Caco-2 (cell line): ENCODE measurements at regions not wholly inside any gene's neighbourhood (a gene's known extent, or its start where the extent isn't known, plus 50 kb on each side); places are given as distances from the start of the nearest gene placed in this dataset.

Source experiments
- BruUV-seq: library from RNA; stranded (reverse); fragments of 400-500 nt; replicated peaks from 2 replicates; lab custom pipeline; 2021; lab: Mats Ljungman, UMichigan
- CTCF ChIA-PET: fragments of 300-600 bp; sonication (Branson Sonifier 250); formaldehyde crosslinking; loops from one replicate; lab custom pipeline; 2022; ENCODE audit warnings: antibody characterized with exemption; lab: Charles Lee
- POLR2A ChIA-PET: fragments of 300-600 bp; sonication (Branson Sonifier 250); formaldehyde crosslinking; loops from one replicate; lab custom pipeline; 2022; ENCODE audit warnings: antibody characterized with exemption; lab: Charles Lee
- DNase-seq, 2 experiments: peaks; one replicate each; pipeline versions ENCODE4 v3.0.0 to v3.0.0-alpha.2; 2020 to 2022
- H3K27me3 ChIP-seq: replicated peaks from 2 replicates; pipeline ENCODE4 v1.6.0; 2011; ENCODE audit warnings: low read length; ENCODE audit not compliant: control insufficient read depth, insufficient read depth
- H3K36me3 ChIP-seq: 2 replicates; pipeline ENCODE4 v1.5.1; 2011; ENCODE audit warnings: low read length; ENCODE audit not compliant: control insufficient read depth, insufficient read depth
- H3K4me1 ChIP-seq: fragments of 250-450 bp; sonication (Bioruptor Pico); 2 replicates; pipeline ENCODE4 v1.5.1; 2020; ENCODE audit warnings: mild to moderate bottlenecking
- H3K4me3 ChIP-seq: 2 replicates; pipeline ENCODE4 v1.5.1; 2011; ENCODE audit warnings: low read depth, mild to moderate bottlenecking, control low read depth, low read length
- H3K9me3 ChIP-seq: fragments of 250-450 bp; sonication (Bioruptor Pico); 2 replicates; pipeline ENCODE4 v1.5.1; 2020; ENCODE audit warnings: mild to moderate bottlenecking, moderate library complexity
- H3K27ac Mint-ChIP-seq: one replicate; pipeline ENCODE4 v1.8.0; 2022; ENCODE audit warnings: mixed read lengths; ENCODE audit not compliant: unreplicated experiment
- H3K27me3 Mint-ChIP-seq: one replicate; pipeline ENCODE4 v1.8.0; 2022; ENCODE audit warnings: mixed read lengths; ENCODE audit not compliant: insufficient read depth, unreplicated experiment
- H3K36me3 Mint-ChIP-seq: one replicate; pipeline ENCODE4 v1.8.0; 2022; ENCODE audit warnings: mild to moderate bottlenecking, mixed read lengths; ENCODE audit not compliant: insufficient read depth, unreplicated experiment
- H3K4me1 Mint-ChIP-seq: one replicate; pipeline ENCODE4 v1.8.0; 2022; ENCODE audit warnings: low read depth, mixed read lengths; ENCODE audit not compliant: unreplicated experiment
- H3K4me3 Mint-ChIP-seq: one replicate; pipeline ENCODE4 v1.8.0; 2022; ENCODE audit warnings: mild to moderate bottlenecking, moderate library complexity, mixed read lengths; ENCODE audit not compliant: unreplicated experiment
- H3K9me3 Mint-ChIP-seq: one replicate; pipeline ENCODE4 v1.8.0; 2022; ENCODE audit warnings: mixed read lengths; ENCODE audit not compliant: unreplicated experiment
- CTCF ChIP-seq, 2 experiments: fragments of 200-600 bp in 1 of 2; IDR thresholded peaks; 1 replicate in 1 of 2; 2 replicates in 1 of 2; pipeline versions ENCODE4 v1.5.1 to v1.8.0; 2011 to 2022; ENCODE audit warnings: antibody characterized with exemption in 1 of 2, control low read depth in 1 of 2, inconsistent platforms in 1 of 2, low read depth in 1 of 2, low read length in 1 of 2, mild to moderate bottlenecking in 1 of 2, moderate library complexity in 1 of 2; ENCODE audit not compliant: insufficient read depth in 1 of 2, severe bottlenecking in 1 of 2, unreplicated experiment in 1 of 2
- intact Hi-C: fragments of 100-400 bp; cut with micrococcal nuclease; formaldehyde crosslinking; loops from one replicate; pipeline ENCODE4 v1.10.0; 2022; ENCODE audit not compliant: unreplicated experiment

- CTCF ChIA-PET: no interaction called here
- no peak overlapping the region for H3K4me3 Mint-ChIP-seq
- no peaks in the 10 kb centered on the region for H3K9me3 ChIP-seq
- H3K9me3 Mint-ChIP-seq: no peaks in the 10 kb centered on the region
- no peak overlapping the region for H3K27ac Mint-ChIP-seq
- peak in 1 of 2 experiments; percentile 10 for TF ChIP-seq CTCF (IDR thresholded peaks at IDR 0.05; ENCODE audit: insufficient read depth in 1 of 2, low read depth in 1 of 2, low read length in 1 of 2, severe bottlenecking in 1 of 2, unreplicated experiment in 1 of 2)
- POLR2A ChIA-PET: no interaction called here
- H3K4me1 ChIP-seq: peaks cover 12% of the 10 kb centered on the region
- no peak overlapping the region for H3K4me3 ChIP-seq
- no TSS peak for BruUV-seq
- H3K36me3 ChIP-seq: no peaks in the 10 kb centered on the region
- H3K27me3 ChIP-seq: no peaks in the 10 kb centered on the region
- H3K36me3 Mint-ChIP-seq: peaks cover 5% of the 10 kb centered on the region
- H3K27me3 Mint-ChIP-seq: no peaks in the 10 kb centered on the region
- intact Hi-C loops: no loop called here
- H3K4me1 Mint-ChIP-seq: peaks cover 54% of the 10 kb centered on the region
- no peak for DNase-seq
These were observed 111.7 kb downstream of the FOXD2 start for GRCh38 chr1:47549532-47549931.

GRCh38 chr1:47550929-47551328 lies 113.1 kb downstream of the FOXD2 start:
- Mint-ChIP-seq H3K9me3 (no peaks in the 10 kb centered on the region), H3K27me3 (no peaks in the 10 kb centered on the region)
- TF ChIP-seq CTCF (IDR thresholded peaks at IDR 0.05; ENCODE audit: insufficient read depth in 1 of 2, low read depth in 1 of 2, low read length in 1 of 2, severe bottlenecking in 1 of 2, unreplicated experiment in 1 of 2): no peak

GRCh38 chr1:47551971-47552528 lies 114.2 kb downstream of the FOXD2 start:
- no peaks in the 10 kb centered on the region for H3K36me3 ChIP-seq
- Mint-ChIP-seq H3K27ac (no peak overlapping the region), H3K4me1 (peaks cover 44% of the 10 kb centered on the region), H3K4me3 (no peak overlapping the region), H3K36me3 (no peaks in the 10 kb centered on the region), H3K27me3 (no peaks in the 10 kb centered on the region), H3K9me3 (no peaks in the 10 kb centered on the region)
- H3K4me3 ChIP-seq: no peak overlapping the region
- intact Hi-C loops: no loop called here
- BruUV-seq: no TSS peak
- no peak for TF ChIP-seq CTCF (IDR thresholded peaks at IDR 0.05; ENCODE audit: insufficient read depth in 1 of 2, low read depth in 1 of 2, low read length in 1 of 2, severe bottlenecking in 1 of 2, unreplicated experiment in 1 of 2)
- no peaks in the 10 kb centered on the region for H3K27me3 ChIP-seq
- H3K9me3 ChIP-seq: no peaks in the 10 kb centered on the region
- peaks cover 13% of the 10 kb centered on the region for H3K4me1 ChIP-seq
- ChIA-PET POLR2A (no interaction called here), CTCF (no interaction called here)
- no peak for DNase-seq

More at GRCh38 chr1:47550929-47551328, 113.1 kb downstream of the FOXD2 start:
- CTCF ChIA-PET: no interaction called here
- H3K27ac Mint-ChIP-seq: no peak overlapping the region
- no peak for DNase-seq
- no peaks in the 10 kb centered on the region for H3K9me3 ChIP-seq
- peaks cover 53% of the 10 kb centered on the region for H3K4me1 Mint-ChIP-seq
- no TSS peak for BruUV-seq
- no peaks in the 10 kb centered on the region for H3K27me3 ChIP-seq
- H3K36me3 ChIP-seq: no peaks in the 10 kb centered on the region
- POLR2A ChIA-PET: no interaction called here
- H3K4me3 ChIP-seq: no peak overlapping the region
- H3K4me1 ChIP-seq: peaks cover 18% of the 10 kb centered on the region
- peaks cover under 1% of the 10 kb centered on the region for H3K36me3 Mint-ChIP-seq
- H3K4me3 Mint-ChIP-seq: no peak overlapping the region
- intact Hi-C loops: no loop called here
